ENCODE measurements at regions not wholly inside any gene's neighbourhood (a gene's known extent, or its start where the extent isn't known, plus 50 kb on each side); places are given as distances from the start of the nearest gene placed in this dataset.

GRCh38 chr6:102980951-102981350 is 1587.4 kb downstream of the GRIK2 start:
- TF ChIP-seq CTCF (IDR thresholded peaks at IDR 0.05) (no peak), POLR2A (IDR thresholded peaks at IDR 0.05) (no peak), POLR2AphosphoS5 (IDR thresholded peaks at IDR 0.05) (no peak)
